ENCODE measurements at regions not wholly inside any gene's neighbourhood (a gene's known extent, or its start where the extent isn't known, plus 50 kb on each side); places are given as distances from the start of the nearest gene placed in this dataset.

DNA sequence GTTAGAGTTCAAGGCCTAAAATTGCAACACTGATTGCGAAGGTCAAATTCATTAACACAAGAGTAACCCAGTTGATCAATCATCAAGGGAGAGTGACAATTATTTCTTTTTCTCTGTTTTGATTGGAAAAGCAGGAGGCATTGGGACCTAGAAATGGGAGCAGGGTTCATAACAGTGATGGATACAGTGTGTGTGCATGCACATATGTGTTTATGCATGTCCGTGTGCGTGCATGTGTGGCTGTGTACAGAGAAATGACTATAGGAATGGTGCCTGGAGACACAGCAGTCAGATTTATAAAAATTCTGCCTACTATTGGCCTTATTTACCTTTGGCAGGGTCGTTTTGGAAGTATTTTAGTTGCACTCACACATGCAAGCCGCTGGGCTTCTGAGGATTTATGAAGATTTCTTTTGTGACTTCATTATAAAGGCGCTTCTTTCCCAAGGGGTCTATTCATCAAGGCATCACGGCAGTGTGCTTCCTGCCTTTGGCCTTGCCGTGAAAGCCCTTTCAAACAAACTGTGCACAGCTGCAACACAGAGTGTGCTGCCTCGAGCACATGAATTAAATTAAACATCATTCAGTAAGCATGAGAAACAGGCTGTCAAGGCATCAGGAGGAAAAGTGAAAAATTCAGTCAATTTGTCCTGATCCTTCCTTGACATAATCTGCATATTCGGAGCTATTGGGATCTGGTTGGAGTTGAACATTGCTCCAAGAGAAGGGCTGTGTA lies 122.8 kb upstream of the PUM3 start:
- Histone ChIP-seq H3K4me1 (replicated peaks in 1 of 2; ENCODE audit: control insufficient read depth in 2 of 2, insufficient read depth in 2 of 2, low read length in 2 of 2) (no peaks in the 10 kb centered on the region), H3K27ac (ENCODE audit: extremely low read depth, low read depth, low read length) (no peak overlapping the region), H3K27me3 (ENCODE audit: control insufficient read depth in 2 of 2, insufficient read depth in 2 of 2, low read length in 2 of 2) (no peaks in the 10 kb centered on the region), H3K36me3 (ENCODE audit: control insufficient read depth, insufficient read depth, low read length) (no peaks in the 10 kb centered on the region), H3K9ac (ENCODE audit: insufficient read depth in 1 of 2, low read depth in 2 of 2, low read length in 2 of 2) (no peak overlapping the region), H3K4me3 (no peak overlapping the region), H3K9me1 (ENCODE audit: control insufficient read depth, insufficient read depth, low read length) (no peaks in the 10 kb centered on the region), H3K79me2 (ENCODE audit: control insufficient read depth, insufficient read depth, low read length) (no peaks in the 10 kb centered on the region), H2AFZ (ENCODE audit: low read depth, low read length) (no peak overlapping the region), H3K4me2 (ENCODE audit: insufficient read depth, low read length) (no peak overlapping the region), H4K20me1 (replicated peaks; ENCODE audit: control insufficient read depth, insufficient read depth, low read length) (no peaks in the 10 kb centered on the region), H3K9me3 (replicated peaks; ENCODE audit: control insufficient read depth, insufficient read depth, low read depth, low read length) (no peaks in the 10 kb centered on the region)
- BruUV-seq (replicated peaks): no TSS peak
- FAIRE-seq (no peak), ATAC-seq (no peak), DNase-seq (ENCODE audit: extremely low read depth in 1 of 4, low spot score in 3 of 4) (no peak)
- no peak for TF ChIP-seq KDM2B (CRISPR knock-in tag; IDR thresholded peaks at IDR 0.05)
- TF ChIP-seq ZC3H8 (IDR thresholded peaks at IDR 0.05): no peak
- TF ChIP-seq, protein P1, sequence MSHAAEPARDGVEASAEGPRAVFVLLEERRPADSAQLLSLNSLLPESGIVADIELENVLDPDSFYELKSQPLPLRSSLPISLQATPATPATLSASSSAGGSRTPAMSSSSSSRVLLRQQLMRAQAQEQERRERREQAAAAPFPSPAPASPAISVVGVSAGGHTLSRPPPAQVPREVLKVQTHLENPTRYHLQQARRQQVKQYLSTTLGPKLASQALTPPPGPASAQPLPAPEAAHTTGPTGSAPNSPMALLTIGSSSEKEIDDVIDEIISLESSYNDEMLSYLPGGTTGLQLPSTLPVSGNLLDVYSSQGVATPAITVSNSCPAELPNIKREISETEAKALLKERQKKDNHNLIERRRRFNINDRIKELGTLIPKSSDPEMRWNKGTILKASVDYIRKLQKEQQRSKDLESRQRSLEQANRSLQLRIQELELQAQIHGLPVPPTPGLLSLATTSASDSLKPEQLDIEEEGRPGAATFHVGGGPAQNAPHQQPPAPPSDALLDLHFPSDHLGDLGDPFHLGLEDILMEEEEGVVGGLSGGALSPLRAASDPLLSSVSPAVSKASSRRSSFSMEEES (CRISPR knock-in tag; IDR thresholded peaks at IDR 0.05): no peak
- TF ChIP-seq, protein P2, sequence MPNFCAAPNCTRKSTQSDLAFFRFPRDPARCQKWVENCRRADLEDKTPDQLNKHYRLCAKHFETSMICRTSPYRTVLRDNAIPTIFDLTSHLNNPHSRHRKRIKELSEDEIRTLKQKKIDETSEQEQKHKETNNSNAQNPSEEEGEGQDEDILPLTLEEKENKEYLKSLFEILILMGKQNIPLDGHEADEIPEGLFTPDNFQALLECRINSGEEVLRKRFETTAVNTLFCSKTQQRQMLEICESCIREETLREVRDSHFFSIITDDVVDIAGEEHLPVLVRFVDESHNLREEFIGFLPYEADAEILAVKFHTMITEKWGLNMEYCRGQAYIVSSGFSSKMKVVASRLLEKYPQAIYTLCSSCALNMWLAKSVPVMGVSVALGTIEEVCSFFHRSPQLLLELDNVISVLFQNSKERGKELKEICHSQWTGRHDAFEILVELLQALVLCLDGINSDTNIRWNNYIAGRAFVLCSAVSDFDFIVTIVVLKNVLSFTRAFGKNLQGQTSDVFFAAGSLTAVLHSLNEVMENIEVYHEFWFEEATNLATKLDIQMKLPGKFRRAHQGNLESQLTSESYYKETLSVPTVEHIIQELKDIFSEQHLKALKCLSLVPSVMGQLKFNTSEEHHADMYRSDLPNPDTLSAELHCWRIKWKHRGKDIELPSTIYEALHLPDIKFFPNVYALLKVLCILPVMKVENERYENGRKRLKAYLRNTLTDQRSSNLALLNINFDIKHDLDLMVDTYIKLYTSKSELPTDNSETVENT (CRISPR knock-in tag; IDR thresholded peaks at IDR 0.05): no peak
- no peak for TF ChIP-seq POLR2H (tag; IDR thresholded peaks at IDR 0.05; ENCODE audit: low read depth)
- TF ChIP-seq, protein P3, sequence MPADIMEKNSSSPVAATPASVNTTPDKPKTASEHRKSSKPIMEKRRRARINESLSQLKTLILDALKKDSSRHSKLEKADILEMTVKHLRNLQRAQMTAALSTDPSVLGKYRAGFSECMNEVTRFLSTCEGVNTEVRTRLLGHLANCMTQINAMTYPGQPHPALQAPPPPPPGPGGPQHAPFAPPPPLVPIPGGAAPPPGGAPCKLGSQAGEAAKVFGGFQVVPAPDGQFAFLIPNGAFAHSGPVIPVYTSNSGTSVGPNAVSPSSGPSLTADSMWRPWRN (IDR thresholded peaks at IDR 0.05; ENCODE audit: low read depth): no peak
- TF ChIP-seq ELF4 (CRISPR knock-in tag; IDR thresholded peaks at IDR 0.05): no peak
- no peak for TF ChIP-seq TEAD1 (CRISPR knock-in tag; IDR thresholded peaks at IDR 0.05)
- no peak for TF ChIP-seq FUS (optimal IDR thresholded peaks at IDR 0.05; ENCODE audit: low read depth, low read length)
- TF ChIP-seq SLC30A9 (CRISPR knock-in tag; IDR thresholded peaks at IDR 0.05): no peak
- TF ChIP-seq POLR2A (conservative IDR thresholded peaks at IDR 0.05): no peak
- ChIA-PET CTCF (ENCODE audit: low intra/inter-chr PET ratio) (no interaction called here), POLR2A (no interaction called here)
- in situ Hi-C loops (cut with MboI) (no loop called here), intact Hi-C loops (cut with micrococcal nuclease) (no loop called here)
- WGBS (ENCODE audit: insufficient coverage, low coverage, missing lambda C conversion rate): 1% methylated on average over 10 of the region's 10 CpGs

All from K562 (cell line).